GM19240 (cell line): ENCODE measurements at regions not wholly inside any gene's neighbourhood (a gene's known extent, or its start where the extent isn't known, plus 50 kb on each side); places are given as distances from the start of the nearest gene placed in this dataset.
"Not testable (repeated sequence)": the region's sequence is repeated elsewhere in the genome, so short reads cannot be mapped to it uniquely, and the experiment has no call there.

Source experiments
- DNase-seq: peaks from one replicate; pipeline ENCODE4 v3.0.0; 2011; ENCODE audit warnings: low spot score; ENCODE audit not compliant: insufficient read length

DNA sequence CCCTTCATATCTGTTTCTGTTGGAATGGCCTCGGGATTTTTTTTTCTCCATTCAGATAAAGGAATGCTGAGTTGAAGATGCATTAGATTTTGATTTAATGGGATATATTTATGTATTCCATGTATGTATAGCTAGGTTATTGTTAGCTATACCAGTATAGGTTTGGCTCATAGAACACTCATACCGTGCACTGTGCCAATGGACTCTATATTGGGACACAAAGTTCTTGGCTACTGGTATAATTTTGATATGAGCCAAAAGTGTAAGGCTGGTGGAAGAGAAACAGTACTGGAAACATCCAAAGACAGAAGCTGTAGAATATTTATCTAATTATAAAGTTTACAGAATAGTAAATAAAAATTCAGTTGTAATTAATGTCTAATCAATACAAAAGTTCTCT is 1912.1 kb downstream of the STIM2 start:
- no peak for DNase-seq

DNA sequence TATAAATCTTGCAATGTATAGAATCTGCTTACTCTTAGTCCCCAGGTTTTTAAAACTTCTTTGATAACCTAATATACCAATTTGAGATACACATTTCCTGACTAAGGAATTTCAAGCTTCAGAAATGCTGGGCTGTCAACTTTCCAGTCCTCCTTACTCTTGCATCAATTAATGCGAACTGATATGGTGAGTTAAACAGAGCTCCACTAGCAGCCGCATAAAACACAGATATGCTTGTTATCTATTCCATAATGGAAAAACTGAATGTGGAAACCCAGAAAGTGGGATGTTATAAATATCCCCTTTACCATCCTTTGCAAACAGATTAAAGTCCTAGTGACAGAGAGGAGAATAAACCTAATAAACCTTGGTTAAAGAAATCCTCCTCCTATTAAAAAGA is 1913.7 kb downstream of the STIM2 start:
- no peak for DNase-seq

DNA sequence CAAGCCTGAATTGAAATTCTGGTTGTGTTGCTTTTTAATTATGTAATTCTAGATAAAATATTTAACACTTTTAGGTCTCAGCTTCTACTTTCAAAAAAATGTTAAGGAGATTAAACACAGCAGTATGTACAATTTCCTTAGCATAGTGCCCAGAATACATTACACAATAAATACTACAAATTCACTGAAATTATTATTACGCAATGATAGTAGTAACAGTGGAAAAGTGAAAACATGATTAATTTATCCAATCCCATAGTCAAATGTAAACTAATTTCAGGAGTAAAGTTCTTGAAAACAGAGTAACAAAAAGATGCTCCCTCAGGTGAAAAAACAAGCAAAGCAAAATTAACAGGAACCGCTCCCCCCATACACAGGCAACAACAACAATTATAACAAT is 1915.4 kb downstream of the STIM2 start:
- DNase-seq: no peak

DNA sequence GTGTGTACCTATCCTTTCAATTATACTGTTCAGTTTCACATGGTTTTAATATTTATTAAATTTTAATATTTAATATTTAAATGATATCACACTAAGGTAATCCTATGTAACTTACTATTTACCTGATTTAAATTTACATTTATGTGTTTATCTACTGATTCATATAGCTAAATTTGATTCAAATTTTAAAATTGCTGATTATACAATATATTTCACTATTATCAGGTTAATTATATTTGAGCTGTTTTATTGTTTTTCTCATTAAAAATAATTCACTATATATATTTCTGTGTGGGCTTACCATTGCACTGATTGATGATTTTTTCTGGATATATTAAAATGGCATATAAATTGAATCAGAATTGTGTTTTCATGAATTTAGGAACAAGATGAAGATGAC is 1923.5 kb downstream of the STIM2 start:
- no peak for DNase-seq

DNA sequence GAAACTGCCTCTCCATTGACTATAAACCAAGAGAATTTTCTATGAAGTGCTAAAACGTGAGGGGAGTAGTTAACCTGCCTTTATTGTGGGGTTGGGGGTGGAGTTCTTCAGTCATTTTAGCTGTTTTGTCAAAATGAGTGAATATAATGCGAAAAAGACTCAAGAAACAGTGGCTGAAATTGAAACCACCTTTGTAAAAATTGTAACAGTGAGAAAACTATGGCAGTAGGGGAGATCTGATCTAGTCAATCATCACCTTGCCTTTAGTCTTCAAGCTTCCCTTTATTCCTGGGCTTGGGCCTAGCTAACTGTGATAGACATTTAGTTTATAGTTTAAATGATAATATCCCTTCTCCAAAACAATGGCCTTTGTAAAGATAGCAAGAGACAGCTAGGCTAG is 1927.3 kb downstream of the STIM2 start:
- DNase-seq: no peak

DNA sequence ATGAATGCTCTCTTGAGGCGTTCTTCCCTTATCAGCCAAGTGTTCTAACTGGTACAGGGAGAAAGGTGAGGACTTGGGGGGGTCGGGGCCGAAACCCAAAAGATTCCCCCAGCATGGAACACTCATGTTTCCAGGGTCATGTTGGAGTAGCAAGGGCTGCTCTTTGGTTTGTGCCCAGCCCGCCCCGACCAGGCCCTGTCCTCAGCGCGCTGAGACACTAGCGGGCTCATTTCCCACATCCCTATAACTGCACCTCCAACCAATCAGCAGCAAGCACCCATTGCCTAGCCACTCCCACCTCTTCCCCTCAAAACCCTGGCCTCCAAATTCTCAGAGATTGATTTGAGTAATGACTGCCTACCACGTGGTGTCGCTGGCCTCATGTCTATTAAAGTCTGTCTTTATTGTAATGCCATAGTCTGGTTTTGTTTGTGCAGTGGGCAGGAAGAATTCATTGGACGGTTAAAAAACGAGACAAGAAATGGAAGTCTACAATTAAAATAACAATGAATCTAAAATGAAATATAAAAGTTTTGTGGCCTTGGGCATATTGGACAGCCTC is 1928.4 kb downstream of the STIM2 start:
- DNase-seq: no peak

DNA sequence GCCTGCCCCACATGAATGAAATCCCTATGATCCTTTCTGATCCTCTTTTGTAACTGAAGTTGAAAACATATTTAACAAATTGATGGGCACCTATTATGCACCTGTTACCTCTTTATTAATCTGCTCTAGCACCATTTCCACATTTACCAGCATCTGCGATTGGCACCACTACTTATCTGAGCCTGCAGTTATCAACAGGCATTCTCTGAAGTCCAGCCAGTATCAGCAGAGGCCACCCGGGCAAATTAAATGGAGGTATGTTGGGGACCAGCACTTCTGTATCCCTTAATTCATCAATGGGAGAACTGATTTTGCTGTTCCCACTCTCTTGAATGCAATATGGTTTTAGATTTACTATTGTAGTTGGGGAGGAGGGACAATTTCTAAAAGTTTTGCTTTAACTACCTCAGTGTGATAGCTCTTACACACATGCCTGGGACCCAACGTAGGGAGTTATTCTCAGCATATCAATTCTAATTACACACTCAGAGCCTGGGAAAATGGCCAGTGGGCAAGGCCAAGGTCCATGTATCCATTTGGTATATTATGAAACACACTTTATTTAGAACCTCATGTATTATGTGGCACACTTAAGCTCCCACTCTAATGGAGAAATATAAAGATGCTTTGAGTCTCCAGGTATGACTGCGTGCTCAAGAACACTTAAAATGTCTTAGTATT is 1927.1 kb upstream of the PCDH7 start:
- DNase-seq: no peak

DNA sequence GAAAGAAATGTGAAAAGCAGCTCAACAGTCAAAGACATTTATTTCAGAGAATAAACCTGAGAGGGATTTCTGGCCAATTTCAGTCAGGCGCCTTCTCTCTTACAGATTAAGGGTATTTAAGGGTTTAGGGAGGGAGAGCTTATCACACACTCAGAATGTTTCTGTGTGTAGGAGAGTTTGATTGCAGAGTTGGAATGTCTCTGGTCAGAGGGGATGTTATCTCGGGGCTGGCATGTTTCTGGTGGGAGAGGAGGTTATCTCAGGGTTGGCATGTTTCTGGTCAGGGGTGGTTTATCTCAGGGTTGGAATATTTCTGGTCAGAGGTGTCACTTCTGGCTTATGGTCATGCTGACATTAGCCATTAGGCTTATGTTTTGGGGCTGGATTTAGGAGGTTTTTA is 1920.5 kb upstream of the PCDH7 start:
- DNase-seq: no peak

DNA sequence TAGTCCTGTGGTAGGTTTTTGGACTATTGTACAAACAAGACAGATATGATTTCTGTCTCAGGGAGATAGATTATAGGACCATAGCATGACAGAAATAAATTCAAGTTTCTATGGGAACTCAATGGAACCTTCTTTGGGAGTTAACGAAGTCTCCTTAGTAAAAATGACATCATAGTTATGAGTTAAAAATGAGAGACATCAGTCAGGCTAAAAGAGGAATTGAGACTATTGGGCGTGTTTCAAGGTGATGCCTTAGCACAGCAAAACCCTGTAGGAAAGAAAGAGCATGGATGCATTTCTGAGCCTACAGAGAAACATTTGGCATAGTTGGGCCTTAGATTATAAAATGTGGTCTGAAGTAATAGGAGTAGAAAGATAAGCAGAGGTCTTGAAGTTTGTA is 1909.1 kb upstream of the PCDH7 start:
- no peak for DNase-seq

DNA sequence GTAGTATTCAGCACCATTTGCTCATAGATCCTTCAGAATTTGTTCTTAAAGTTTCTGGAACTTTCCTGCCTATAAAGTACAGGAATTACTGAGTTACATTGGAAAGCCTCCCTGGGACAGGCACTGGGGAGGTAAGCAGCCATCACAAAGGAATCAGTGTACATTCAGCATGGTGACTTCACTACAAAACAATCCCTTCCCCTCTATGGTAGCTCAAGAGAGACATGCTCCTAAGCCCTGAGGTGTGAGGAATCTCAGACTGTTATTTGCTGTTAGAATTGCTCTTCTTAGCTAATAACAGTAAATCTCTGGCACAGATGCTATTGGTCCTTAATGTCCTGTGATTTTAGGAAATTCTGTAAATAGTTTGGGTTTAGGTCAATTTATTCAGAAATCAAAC is 1898.0 kb upstream of the PCDH7 start:
- DNase-seq: no peak

DNA sequence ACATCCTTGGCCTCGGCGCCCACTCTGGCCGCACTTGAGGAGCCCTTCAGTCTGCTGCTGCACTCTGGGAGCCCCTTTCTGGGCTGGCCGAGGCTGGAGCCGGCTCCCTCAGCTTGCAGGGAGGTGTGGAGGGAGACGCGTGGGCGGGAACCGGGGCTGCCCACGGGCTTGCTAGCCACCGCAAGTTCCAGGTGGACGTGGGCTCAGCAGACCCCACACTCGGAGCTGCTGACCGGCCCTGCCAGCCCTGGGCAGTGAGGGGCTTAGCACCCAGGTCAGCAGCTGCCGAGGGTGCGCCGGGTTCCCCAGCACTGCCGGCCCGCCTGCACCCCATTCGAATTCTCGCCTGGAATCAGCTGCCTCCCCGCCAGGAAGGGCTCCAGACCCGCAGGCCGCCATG is 1892.3 kb upstream of the PCDH7 start:
- DNase-seq: no peak

DNA sequence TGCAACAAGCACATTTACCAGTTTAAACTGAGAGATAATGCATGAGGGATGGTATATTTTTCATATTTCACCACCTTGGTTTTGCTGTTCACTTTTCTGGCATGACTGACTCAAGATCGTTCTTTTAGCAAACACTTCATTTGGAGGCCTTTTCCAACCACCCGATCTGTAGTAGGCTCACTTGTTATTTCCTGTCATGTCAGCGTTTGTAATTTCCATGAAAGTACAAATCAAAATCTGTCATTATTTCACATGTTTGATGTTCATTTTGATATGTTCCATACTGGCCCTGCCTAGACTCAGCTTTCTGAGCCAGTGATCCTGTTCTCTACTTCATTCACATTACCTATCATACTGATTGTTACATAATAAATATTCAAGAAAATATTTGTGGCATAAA is 1888.3 kb upstream of the PCDH7 start:
- no peak for DNase-seq

DNA sequence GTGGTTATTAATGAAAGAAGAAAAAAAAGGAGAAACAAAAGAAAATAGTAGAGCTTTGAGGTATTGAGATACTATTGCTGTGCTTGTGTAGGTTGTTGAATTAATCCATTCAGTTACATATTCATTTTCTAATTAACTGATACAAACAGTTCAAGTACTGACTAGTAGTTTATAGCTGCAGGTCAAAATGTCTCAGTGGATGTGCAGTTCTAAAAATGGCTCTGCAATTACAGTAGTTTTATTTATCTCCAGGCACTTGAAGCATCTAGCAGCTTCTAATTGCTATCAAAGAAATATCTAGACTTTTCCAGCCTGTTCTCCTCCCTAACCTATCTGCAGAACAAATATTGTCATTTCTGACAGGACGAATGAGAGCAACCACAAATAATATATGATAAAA is 1887.7 kb upstream of the PCDH7 start:
- DNase-seq: no peak

DNA sequence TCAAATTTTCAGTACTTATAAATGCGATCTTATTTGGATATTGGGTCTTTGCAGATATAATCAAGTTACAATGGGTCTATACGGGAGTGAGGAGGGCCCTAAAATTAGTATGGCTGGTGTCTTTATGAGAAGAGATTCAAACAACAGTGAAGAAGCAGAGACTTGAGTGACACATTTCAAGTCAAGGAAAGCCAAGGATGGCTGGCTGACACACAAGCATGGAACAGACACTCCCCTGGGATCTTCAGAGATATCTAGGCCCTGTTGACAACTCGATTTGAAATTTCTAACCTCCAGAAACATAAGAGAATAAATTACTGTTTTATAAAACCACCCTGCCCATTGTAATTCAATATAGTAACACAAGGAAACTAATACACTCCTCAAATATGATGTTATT is 1886.0 kb upstream of the PCDH7 start:
- DNase-seq: no peak

DNA sequence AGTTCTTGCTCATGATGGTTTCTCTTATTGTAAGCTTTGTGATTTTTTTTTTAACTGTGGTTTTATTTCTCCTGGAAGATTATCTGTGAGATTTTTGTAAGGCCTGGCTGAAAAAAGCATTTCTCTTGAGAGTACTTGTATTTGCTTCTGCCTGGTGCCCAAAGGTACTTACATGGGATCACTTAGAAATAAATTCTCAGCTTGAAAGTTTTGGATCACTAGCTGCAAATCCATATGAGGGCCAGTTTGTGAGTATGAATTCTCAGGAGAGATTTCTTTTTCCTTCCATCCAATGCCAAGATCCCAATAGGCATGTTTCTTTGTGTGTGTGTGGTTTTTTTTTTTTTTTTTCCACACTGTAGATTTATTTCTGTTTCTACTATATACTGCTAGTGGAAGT is 1884.7 kb upstream of the PCDH7 start:
- no peak for DNase-seq

DNA sequence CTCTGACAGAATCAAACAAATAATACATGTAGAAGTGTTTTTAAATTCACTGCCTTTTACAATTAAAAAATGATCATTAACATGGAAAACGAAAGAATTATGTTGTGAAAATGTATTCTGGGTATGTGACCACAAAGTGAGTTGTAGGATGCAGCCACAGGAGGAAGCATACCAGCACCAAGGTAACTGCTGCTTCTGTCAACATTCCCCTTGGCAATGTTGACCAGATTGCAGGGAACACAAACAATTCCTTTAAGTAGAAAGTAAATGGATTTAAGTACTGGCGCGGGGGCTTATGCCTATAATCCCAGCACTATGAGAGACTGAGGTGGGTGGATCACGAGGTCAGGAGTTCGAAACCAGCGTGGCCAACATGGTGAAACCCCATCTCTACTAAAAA is 1877.9 kb upstream of the PCDH7 start:
- DNase-seq: no peak

DNA sequence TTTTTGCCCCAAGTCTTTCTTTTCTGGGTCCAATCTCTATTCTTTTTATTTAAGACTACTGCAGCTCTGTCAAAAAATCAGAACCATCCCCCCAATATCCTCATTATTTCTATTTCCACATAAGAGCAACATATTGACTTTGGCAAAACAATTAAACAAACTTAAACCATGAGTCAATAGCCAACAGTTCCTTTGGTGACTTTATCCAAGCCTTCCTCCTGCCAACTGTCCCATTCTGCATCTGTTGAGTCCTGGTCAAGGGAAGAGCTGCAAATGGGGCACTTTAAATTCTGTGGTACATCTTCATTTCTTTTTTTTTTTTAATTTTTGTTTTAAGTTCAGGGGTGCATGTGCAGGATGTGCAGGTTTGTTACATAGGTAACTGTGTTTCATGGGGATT is 1875.0 kb upstream of the PCDH7 start:
- DNase-seq: no peak

DNA sequence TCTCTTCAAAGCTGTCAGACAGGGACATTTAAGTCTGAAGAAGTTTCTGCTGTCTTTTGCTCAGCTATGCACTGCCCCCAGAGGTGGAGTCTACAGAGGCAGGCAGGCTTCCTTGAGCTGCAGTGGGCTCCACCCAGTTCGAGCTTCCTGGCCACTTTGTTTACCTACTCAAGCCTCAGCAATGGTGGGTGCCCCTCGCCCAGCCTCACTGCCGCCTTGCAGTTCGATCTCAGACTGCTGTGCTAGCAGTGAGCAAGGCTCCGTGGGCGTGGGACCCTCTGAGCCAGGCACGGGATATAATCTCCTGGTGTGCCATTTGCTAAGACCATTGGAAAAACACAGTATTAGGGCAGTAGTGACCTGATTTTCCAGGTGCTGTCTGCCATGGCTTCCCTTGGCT is 1863.1 kb upstream of the PCDH7 start:
- not testable (repeated sequence) for DNase-seq

DNA sequence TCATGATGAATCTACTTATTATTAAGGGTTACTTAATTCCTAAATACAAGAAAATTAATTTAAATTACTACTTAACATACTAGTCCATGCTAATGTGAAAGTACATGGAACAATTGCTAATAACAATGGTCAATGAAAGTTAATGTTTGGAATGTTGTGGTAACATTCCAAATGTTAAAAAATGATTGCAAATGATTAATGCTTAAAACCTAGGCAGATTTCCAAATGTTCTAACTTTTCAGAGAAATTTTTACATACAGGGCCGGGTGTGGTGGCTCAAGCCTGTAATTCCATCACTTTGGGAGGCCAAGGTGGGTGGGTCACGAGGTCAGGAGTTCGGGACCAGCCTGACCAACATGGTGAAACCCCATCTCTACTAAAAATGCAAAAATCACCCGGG is 1851.3 kb upstream of the PCDH7 start:
- no peak for DNase-seq

DNA sequence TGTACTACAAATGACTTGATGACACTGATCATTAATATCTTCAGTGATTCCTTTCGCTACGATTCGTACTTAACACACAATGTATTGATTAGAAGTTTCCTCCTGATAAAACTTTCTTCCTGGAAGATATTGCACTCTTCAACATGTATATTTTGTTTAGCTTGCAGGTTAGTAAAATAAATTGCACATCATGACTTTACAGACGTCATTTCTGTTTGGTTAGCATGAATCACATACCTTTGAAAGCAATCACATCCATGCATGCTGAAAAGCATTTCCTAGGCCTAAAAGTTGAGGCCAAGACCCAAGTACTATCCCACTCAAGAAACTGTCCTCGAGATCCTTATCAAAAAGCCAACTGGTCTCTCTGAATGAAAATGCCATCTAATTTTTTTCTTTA is 1841.0 kb upstream of the PCDH7 start:
- no peak for DNase-seq

DNA sequence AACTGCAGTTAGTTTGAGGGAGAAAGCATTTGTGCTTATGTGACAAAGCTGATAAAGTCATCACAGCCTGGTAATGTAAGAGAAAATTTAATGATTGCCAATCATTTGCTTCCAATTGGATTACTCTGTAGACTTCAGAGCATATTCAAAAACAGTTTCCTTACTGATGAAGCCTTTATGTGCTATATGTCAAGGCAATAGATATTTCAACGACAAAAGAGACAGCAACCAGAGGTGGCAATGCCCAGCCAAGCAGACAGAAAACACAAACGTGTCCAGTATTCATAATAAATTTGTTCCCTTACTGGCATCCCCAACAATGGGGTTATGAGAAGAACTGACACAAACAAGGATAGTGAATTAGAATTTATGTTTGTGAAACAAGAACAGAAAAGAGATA is 1840.3 kb upstream of the PCDH7 start:
- no peak for DNase-seq

DNA sequence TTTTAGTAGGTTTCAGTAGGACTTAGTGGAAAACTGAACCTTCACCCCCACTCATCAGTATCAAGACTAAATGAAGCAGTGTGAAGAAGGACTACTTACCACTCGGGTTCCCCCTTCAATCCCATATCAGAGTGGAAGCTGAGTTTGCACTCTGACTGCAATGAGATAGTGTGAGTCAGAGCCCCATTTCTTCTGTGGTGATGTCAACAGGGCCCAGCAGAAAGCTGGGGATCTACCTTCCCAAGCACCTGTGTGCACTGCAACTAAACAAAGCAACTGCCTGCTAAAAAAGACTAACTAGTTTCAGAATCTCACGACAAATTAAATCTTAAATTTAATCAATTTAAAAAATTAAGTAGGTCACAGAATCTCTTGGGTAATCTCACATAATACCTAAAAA is 1837.0 kb upstream of the PCDH7 start:
- DNase-seq: no peak

DNA sequence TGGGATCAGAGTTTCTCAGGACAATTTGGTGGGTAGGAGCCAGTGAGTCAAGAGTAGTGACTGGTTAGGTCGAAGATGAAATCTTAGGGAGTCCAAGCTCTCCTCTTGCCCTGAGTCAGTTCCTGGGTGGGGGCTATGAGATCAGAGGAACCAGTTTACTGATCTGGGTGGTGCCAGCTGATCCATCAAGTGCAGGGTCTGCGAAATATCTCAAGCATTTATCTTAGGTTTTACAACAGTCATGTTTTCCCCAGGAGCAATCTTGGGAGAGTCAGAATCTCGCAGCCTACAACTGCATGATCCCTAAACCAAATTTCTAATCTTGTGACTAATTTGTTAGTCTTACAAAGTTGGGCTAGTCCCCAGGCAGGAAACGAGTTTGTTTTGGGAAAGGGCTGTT is 1833.2 kb upstream of the PCDH7 start:
- DNase-seq: no peak
